ENCODE measurements at regions not wholly inside any gene's neighbourhood (a gene's known extent, or its start where the extent isn't known, plus 50 kb on each side); places are given as distances from the start of the nearest gene placed in this dataset.
A peak's percentile ranks its signal among the peaks of the same experiment; 100 is the strongest.

DNA sequence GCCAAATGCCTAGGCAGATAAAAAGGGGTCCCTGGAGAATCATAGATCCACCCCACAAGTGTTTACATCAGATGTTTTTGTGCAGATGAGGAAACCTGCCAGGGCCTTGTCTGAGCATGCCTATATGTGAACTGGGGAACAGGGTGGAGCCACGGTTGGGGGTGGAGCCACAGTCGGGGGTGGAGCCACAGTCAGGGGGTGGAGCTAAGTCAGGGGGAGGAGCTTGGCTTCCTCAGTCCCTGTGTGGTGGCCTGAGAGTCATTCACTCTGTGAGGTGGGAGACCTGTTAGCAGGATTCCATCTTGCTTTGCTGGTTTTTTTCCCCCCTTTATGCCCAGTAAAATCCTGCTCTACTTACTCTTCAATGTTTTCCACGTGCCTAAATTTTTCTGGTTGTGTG lies 57.8 kb upstream of the TGFBR2 start:
- no peak overlapping the region for H2AFZ ChIP-seq (ENCODE audit: control insufficient read depth, low read length)
- no peaks in the 10 kb centered on the region for H3K79me2 ChIP-seq (ENCODE audit: control insufficient read depth, insufficient read depth, low read length)
- FAIRE-seq (peak; percentile 82), DNase-seq (ENCODE audit: low read depth, low spot score) (no peak)
- peak overlapping the region; percentile 17 for H3K27ac ChIP-seq (ENCODE audit: control insufficient read depth, insufficient read depth, low read length)
- no peaks in the 10 kb centered on the region for H3K36me3 ChIP-seq (ENCODE audit: control insufficient read depth in 2 of 2, extremely low read depth in 1 of 2, insufficient read depth in 2 of 2, low read length in 2 of 2)
- H3K4me1 ChIP-seq (ENCODE audit: control insufficient read depth, extremely low read depth, insufficient read depth, low read length): peaks cover 26% of the 10 kb centered on the region
- H4K20me1 ChIP-seq (ENCODE audit: control insufficient read depth, extremely low read depth, insufficient read depth, low read length): no peaks in the 10 kb centered on the region
- H3K9ac ChIP-seq (ENCODE audit: control insufficient read depth, extremely low read depth, insufficient read depth, low read length): no peak overlapping the region
- no peaks in the 10 kb centered on the region for H3K27me3 ChIP-seq (ENCODE audit: control insufficient read depth, extremely low read depth, insufficient read depth, low read length)
- no peaks in the 10 kb centered on the region for H3K9me3 ChIP-seq (ENCODE audit: control insufficient read depth, low read depth, low read length)
- no peaks in the 10 kb centered on the region for H3K9me1 ChIP-seq (ENCODE audit: control insufficient read depth, extremely low read depth, insufficient read depth, low read length)
- no peak for TF ChIP-seq EZH2 (IDR thresholded peaks at IDR 0.05; ENCODE audit: low read length)
- TF ChIP-seq, protein P1, sequence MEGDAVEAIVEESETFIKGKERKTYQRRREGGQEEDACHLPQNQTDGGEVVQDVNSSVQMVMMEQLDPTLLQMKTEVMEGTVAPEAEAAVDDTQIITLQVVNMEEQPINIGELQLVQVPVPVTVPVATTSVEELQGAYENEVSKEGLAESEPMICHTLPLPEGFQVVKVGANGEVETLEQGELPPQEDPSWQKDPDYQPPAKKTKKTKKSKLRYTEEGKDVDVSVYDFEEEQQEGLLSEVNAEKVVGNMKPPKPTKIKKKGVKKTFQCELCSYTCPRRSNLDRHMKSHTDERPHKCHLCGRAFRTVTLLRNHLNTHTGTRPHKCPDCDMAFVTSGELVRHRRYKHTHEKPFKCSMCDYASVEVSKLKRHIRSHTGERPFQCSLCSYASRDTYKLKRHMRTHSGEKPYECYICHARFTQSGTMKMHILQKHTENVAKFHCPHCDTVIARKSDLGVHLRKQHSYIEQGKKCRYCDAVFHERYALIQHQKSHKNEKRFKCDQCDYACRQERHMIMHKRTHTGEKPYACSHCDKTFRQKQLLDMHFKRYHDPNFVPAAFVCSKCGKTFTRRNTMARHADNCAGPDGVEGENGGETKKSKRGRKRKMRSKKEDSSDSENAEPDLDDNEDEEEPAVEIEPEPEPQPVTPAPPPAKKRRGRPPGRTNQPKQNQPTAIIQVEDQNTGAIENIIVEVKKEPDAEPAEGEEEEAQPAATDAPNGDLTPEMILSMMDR (optimal IDR thresholded peaks at IDR 0.05 in 1 of 3, IDR thresholded peaks at IDR 0.05 in 1 of 3, conservative IDR thresholded peaks at IDR 0.05 in 1 of 3; ENCODE audit: extremely low read depth in 1 of 3, insufficient read depth in 2 of 3, low read length in 3 of 3): no peak
- dilution Hi-C loops (cut with MboI; ENCODE audit: extremely low pct_ligation_motif_present, low sequenced_read_pairs): no loop called here
- no peak overlapping the region for H3K4me3 ChIP-seq (ENCODE audit: control insufficient read depth in 2 of 3, extremely low read depth in 1 of 3, insufficient read depth in 2 of 3, low read depth in 1 of 3, low read length in 3 of 3)
- H3K4me2 ChIP-seq (ENCODE audit: control insufficient read depth, extremely low read depth, insufficient read depth, low read depth, low read length): no peak overlapping the region

DNA sequence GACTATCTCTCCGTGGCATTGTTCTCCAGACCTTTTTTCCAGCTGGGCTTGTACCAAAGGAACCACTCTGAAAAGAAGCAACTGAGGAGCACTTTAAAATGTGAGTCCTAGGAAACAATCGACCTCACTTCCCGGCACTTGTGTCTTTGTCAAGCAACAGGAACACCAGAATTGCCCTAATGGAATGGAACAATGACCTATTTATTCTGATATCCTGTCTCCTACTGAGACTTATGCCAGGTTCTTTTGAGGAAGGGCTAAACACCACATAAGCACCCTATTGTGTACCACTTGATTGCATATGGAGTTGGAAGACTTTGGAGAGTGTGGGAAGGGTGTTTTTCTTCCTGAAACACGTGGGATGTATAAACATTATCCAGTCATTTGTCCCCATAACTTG lies 56.8 kb upstream of the TGFBR2 start:
- Histone ChIP-seq H2AFZ (ENCODE audit: control insufficient read depth, low read length) (no peak overlapping the region), H3K4me1 (ENCODE audit: control insufficient read depth, extremely low read depth, insufficient read depth, low read length) (peaks cover 24% of the 10 kb centered on the region), H3K9me1 (ENCODE audit: control insufficient read depth, extremely low read depth, insufficient read depth, low read length) (no peaks in the 10 kb centered on the region), H4K20me1 (ENCODE audit: control insufficient read depth, extremely low read depth, insufficient read depth, low read length) (no peaks in the 10 kb centered on the region), H3K9me3 (ENCODE audit: control insufficient read depth, low read depth, low read length) (no peaks in the 10 kb centered on the region), H3K4me2 (ENCODE audit: control insufficient read depth, extremely low read depth, insufficient read depth, low read depth, low read length) (no peak overlapping the region), H3K9ac (ENCODE audit: control insufficient read depth, extremely low read depth, insufficient read depth, low read length) (no peak overlapping the region), H3K36me3 (ENCODE audit: control insufficient read depth in 2 of 2, extremely low read depth in 1 of 2, insufficient read depth in 2 of 2, low read length in 2 of 2) (no peaks in the 10 kb centered on the region), H3K4me3 (ENCODE audit: control insufficient read depth in 2 of 3, extremely low read depth in 1 of 3, insufficient read depth in 2 of 3, low read depth in 1 of 3, low read length in 3 of 3) (no peak overlapping the region), H3K27ac (ENCODE audit: control insufficient read depth, insufficient read depth, low read length) (no peak overlapping the region), H3K79me2 (ENCODE audit: control insufficient read depth, insufficient read depth, low read length) (no peaks in the 10 kb centered on the region), H3K27me3 (ENCODE audit: control insufficient read depth, extremely low read depth, insufficient read depth, low read length) (no peaks in the 10 kb centered on the region)
- DNase-seq (ENCODE audit: low read depth, low spot score) (no peak), FAIRE-seq (no peak)
- TF ChIP-seq, protein P1 (optimal IDR thresholded peaks at IDR 0.05 in 1 of 3, IDR thresholded peaks at IDR 0.05 in 1 of 3, conservative IDR thresholded peaks at IDR 0.05 in 1 of 3; ENCODE audit: extremely low read depth in 1 of 3, insufficient read depth in 2 of 3, low read length in 3 of 3): no peak
- TF ChIP-seq EZH2 (IDR thresholded peaks at IDR 0.05; ENCODE audit: low read length): no peak
- dilution Hi-C loops (cut with MboI; ENCODE audit: extremely low pct_ligation_motif_present, low sequenced_read_pairs): no loop called here
